Hematopoietic multipotent progenitor cell treated with erythropoietin and hydrocortisone succinate and interleukin-3 and kit ligand, for 4 days (in vitro differentiated cells): ENCODE measurements at regions not wholly inside any gene's neighbourhood (a gene's known extent, or its start where the extent isn't known, plus 50 kb on each side); places are given as distances from the start of the nearest gene placed in this dataset.
"Not testable (repeated sequence)": the region's sequence is repeated elsewhere in the genome, so short reads cannot be mapped to it uniquely, and the experiment has no call there.

Experiments used
- DNase-seq: peaks from one replicate; pipeline ENCODE4 v3.0.0-alpha.2; 2015

- DNase-seq, result no peak
Observed at GRCh38 chr1:222415441-222415840, 132.5 kb downstream of the HHIPL2 start.

- no peak for DNase-seq
Observed at GRCh38 chr1:222413991-222414549, 133.8 kb downstream of the HHIPL2 start.

GRCh38 chr1:222413436-222413835 lies 134.5 kb downstream of the HHIPL2 start:
- DNase-seq, result no peak

DNA sequence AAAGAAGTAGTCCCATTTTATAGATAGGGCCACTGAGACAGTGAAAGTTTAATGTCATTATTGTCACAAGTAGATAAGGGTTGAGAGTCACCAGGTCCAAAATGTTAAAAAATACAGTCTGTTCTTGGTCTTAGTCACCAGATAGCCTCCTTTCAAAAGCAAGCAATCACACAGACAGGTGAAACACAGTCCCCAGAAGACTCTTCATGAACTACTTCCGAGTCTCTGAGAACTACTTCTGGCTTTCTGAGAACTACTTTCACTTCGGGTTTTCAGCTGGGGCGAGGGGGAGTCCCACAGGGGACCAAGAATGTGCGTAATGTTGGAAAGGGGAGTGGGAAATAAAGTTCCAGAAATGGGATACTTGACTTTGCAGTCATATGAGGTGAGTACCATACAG lies 143.2 kb downstream of the HHIPL2 start:
- DNase-seq, result no peak

DNA sequence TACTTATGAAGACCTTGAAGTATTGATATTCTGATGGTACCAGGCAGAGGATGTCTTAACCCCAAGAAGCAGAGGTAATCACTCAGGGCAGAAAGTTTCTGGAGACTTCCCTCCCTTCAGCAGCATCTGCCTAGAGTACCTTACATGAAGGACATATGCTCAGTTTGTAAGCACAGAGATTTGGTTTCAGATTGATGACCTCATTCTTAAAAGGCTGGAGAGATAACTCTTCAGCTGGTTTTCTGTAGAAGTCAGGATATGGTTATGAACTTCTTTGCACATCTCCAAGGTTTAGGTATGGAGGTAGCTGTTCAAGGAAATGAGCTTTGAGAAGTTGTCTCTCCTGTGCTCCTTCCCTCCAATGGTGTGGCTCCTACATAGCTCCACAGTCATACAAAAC lies 148.7 kb downstream of the HHIPL2 start:
- DNase-seq, result no peak

- no peak for DNase-seq
Observed at GRCh38 chr1:222394224-222394623, 153.7 kb downstream of the HHIPL2 start.

- no peak for DNase-seq
Observed at GRCh38 chr1:222392556-222392955, 155.3 kb downstream of the HHIPL2 start.

DNA sequence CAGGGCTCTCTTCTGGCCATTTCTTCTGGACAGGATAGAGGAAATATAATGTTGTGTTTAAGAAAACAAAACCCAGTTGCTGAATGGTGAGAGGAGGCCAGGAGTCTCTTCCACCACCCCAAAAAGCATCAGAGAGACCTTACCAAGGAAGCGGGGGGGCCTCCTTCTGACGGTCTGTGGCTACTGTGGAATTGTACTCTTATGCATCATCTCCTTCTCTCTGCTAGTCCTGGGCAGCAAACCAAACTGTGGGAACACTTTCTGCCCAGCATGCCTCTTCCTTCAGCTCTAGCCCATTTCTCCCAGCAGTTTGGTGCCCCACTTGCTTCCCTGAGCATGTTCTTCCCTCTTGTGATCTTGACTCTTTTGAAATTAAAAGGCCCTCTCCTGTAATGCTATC lies 157.7 kb downstream of the HHIPL2 start:
- DNase-seq, result no peak

- peak; percentile 13 for DNase-seq
Observed at GRCh38 chr1:222387007-222387814, 160.7 kb downstream of the HHIPL2 start.

- DNase-seq, result no peak
Observed at GRCh38 chr1:222385955-222386354, 161.9 kb downstream of the HHIPL2 start.

GRCh38 chr1:222385262-222385661 lies 162.6 kb downstream of the HHIPL2 start:
- DNase-seq, result no peak

GRCh38 chr1:222384531-222384930 lies 163.4 kb downstream of the HHIPL2 start:
- DNase-seq, result no peak

- DNase-seq, result no peak
Observed at GRCh38 chr1:222382171-222382570, 165.7 kb downstream of the HHIPL2 start.

DNA sequence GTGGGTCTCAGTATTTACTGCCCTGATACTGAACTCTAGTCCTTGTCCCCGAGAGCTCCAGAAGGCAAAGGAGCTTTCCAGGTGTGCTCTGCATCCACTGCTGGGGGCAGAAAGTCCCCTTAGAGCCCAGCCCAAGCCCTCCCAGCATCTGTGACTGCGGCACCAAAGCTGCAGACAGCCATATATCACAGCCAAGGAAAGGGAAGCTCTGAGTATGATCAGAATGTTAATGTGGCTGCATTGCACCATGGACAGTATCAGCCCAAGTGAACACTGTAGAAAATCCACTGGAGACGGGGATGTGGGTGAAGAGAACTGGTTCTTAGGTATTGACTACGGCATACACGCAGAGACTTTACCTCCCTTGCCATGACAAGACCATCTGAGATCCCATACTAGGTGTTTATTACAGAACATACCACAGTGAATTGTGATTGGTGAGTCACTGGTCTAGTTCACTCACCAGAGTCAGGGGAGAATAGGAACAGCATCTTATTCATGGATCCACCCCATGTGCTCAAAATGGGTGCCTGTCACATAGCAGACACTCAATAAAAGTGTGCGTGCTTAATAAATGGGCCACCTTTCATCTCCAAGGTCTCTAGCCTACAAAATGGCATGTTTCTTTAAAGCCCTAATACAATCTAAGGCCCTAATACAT lies 170.3 kb downstream of the HHIPL2 start:
- no peak for DNase-seq

DNA sequence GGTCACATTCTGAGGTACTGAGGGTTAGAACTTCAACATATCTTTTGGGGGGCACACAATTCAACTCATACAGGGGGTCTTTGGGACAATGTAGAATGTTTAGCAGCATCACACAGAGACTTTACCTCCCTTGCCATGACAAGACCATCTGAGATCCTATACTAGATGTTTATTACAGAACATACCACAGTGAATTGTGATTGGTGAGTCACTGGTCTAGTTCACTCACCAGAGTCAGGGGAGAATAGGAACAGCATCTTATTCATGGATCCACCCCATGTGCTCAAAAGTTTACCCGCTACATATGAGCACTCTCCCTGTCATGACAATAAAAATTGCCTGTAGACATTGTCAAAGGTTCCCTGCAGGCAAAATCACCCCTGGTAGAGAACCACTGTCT lies 171.1 kb downstream of the HHIPL2 start:
- DNase-seq, result not testable (repeated sequence)

GRCh38 chr1:222375701-222376100 lies 172.2 kb downstream of the HHIPL2 start:
- DNase-seq, result peak; percentile 4

GRCh38 chr1:222373831-222374602 lies 173.9 kb downstream of the HHIPL2 start:
- DNase-seq, result no peak

GRCh38 chr1:222373216-222373615 lies 174.7 kb downstream of the HHIPL2 start:
- DNase-seq, result no peak

GRCh38 chr1:222372221-222372620 lies 175.7 kb downstream of the HHIPL2 start:
- no peak for DNase-seq

GRCh38 chr1:222370913-222371675 lies 176.8 kb downstream of the HHIPL2 start:
- no peak for DNase-seq

DNA sequence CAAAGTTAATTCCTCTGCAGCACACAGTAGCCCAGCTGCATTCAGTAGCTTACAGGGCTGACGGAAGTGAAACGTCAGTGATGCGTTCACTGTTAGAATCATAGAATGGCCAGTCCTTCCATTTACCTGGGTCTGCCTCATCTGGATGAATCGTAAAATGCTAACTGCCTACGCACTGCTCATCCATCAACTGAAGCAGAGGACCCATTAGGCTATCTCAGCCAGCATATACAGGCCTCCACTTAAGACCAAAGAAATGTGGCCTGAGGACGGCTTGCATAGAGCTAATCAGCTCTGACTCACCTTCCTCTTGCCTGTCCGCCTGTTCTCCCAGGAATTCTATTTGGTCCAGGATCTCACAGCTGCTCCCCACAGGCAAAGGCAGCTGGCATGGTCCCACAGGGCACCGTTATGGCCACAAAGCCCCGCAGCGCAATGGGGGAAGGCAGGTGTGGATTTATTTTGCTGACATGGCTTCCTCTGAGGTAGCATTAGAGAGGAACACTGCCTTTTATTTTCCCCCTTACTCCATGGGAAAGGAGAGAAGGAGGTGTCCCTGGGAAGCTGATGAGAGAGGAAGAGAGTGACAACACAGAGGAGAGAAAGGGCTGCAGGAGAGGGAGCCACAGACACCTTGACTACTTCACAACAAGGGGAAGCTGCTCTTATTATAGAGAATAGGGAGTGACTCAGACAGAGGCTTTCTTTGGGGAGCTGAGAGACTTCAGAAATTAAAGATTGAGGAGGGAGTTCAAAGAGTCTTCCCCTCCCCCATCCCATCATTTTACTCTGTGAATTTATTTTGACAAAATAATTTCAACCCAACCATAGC lies 177.6 kb downstream of the HHIPL2 start:
- DNase-seq, result no peak

GRCh38 chr1:222369148-222369547 lies 178.8 kb downstream of the HHIPL2 start:
- DNase-seq, result no peak
